NCI-H226 (cell line): ENCODE measurements at regions not wholly inside any gene's neighbourhood (a gene's known extent, or its start where the extent isn't known, plus 50 kb on each side); places are given as distances from the start of the nearest gene placed in this dataset.
"Not testable (repeated sequence)": the region's sequence is repeated elsewhere in the genome, so short reads cannot be mapped to it uniquely, and the experiment has no call there.

ENCODE experiments used
- DNase-seq: peaks from one replicate; pipeline ENCODE4 v3.0.0-alpha.2; 2015

DNA sequence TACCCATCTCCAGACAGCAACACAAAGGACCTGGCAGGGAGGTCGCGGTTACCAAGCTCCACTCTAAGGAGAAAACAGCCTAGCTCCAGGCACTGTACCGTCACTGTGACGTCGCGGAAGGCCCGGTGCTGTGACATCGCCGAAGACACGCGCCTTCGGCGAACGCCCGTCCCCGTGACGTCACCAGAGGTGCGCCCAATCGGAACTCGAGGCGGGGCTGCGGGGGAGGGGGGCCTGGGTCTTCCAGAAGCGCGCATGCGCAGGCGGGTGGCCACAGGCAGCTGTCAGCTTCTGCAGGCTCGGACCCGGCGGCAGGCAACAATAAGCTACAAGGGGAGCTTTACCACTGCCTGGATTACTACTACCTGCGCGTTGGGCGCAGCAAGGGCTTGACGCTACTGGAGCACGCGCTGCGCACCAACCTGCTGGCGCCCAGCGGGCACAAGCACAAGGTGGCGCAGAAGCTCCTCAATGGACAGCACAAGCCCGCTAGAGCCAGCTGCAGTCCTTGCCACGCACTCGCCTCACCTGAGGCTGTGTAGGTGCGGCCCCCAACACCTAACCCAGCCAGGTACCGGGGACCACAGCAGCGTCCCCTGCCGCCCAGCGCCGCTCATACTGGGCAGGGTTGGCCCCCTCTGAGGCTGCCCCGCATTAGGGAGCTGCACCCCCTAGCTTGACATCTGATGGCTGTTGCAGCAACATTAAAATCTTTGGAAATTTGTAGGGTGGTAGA, 208.4 kb downstream of the TPST1 start:
- DNase-seq: no peak

DNA sequence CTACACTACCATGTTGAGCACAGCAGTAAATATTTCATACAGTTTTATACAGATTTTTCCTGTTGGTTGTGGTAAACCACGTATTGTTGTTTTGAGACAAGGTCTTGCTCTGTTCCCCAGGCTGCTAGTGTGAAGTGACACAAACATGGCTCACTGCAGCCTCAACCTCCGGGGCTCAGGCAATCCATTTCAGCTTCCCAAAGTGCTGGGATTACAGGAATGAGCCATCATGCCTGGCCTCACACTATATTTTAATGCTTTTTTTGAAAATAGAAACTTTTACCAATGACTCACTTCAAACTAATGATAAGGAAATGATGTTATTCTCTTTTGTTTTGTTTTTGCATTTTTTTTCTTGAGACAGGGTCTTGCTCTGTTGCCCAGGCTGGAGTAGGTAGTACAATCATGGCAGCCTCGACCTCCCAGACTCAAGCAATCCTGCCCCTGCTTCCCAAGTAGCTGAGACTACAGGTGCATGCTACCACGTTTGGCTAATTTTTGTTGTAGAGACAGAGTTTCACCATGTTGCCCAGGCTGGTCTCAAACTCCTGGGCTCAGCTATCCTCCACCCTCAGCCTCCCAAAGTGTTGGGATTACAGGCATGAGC, 210.6 kb downstream of the TPST1 start:
- no peak for DNase-seq

DNA sequence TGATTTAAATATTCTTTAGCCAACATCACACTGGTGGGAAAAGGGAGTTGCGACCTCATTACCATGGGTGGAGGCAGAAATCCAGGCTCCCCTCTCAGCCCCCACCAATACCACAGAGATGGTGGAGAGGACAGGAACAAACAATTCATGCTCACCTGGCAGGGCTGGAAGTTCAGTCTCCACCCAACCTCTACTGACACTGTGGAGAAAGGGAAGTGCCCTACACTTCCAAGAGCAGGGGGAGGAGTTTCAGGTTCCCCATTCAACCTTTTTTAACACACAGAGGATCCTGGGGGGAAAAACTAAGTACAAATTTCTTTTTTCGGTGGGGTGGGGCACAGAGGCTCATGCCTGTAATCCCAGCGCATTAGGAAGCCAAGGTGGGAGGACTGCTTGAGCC, 210.1 kb upstream of the KCTD7 start:
- DNase-seq: no peak

DNA sequence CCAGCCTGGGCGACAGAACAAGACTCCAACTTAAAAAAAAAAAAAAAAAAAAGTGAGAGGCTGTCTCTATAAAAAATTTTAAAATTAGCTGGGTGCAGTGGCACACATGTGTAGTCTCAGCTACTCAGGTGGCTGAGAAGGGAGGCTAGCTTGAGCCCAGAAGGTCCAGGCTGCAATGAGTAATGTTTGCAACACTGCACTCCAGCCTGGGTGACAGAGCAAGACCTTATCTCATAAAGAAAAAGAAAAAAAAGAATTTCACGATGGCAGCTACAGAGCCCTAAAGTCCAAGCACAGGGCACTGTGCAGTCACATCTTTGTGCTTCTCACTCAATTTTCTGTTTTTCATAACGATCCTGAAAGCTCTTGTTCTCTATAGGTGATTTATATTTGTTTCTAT, 209.5 kb upstream of the KCTD7 start:
- DNase-seq: no peak

DNA sequence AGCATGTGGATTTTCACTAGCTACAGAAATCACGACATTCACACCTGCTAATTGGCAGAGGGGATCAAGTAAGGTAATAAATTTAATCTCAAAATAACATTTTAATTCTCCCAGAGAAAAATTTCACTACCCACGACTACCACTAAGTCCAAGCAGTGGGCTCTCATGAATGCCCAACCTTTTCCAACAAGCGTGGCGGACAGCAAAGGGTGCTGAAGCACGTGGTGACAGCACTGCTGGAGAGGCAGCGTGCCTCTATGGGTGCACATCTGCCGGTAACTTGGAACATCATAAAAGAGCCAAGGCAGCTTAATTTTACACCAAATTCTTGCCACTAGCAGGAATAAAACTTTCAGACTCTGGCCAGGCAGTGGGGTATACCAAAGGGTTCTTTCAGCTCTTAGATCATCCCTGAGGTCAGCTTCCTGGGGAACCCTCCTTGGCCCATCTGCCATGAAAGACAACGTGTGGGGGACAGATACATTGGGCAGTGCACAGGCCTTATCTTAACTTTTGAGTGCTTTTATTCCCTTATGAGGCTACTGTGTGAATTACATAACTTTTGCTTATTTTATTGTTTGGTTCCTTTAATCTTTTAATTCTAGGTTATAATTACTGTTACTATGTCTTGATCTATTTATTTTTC, 206.7 kb upstream of the KCTD7 start:
- DNase-seq: no peak

DNA sequence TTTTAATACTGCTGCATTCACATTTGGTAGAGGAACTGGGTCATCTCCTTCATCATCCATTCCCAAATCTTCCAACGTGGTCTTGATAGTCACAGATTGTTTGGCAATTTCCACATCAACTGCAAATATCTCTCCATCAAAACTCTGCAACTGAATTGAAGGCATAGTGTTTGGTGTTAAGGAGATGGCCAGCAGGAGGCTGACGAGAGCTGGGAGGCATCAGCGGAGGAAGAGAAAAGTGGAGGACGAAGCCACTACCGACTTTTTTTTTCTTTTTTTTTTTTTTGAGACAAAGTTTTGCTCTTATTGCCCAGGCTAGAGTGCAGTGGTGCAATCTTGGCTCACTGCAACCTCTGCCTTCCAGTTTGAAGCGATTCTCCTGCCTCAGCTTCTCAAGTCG, 205.0 kb upstream of the KCTD7 start:
- DNase-seq: no peak

DNA sequence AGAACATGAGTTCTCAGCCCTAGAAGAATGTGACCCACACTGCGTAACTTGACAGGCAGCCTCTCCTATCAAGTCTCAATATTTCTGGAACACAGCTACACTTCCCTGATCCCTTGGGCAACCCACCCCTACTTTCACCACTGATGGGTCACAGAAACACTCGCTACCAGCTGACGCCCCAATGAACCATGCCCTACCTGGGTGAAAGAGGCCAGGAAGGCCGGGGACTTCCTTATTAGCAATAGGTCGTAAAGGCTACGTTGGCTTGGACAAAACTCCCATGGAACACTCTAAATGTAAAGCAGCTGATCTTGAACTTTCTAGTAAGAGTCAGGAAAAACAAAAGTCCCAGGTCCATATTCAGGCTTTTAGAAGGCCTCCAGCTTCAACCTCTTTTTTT, 202.3 kb upstream of the KCTD7 start:
- no peak for DNase-seq

DNA sequence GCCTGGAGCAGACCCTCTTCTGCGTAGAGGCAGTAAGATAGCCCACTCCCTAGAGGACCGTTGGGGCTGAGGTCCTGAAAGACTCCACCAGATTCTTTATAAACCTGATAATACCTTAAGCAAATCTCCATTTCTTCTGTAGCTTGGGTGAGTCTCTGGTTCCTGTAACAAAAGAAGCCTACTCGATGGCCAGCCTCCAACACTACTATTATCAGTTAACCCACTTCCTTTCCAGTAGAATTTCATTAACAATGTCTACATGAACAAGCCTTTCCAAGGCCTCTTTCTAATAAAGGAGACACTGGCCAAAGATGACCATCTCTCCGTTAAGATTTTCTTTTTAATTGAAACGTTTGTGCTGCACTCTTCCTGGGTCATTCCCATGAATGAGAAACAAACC, 201.7 kb upstream of the KCTD7 start:
- DNase-seq: no peak

DNA sequence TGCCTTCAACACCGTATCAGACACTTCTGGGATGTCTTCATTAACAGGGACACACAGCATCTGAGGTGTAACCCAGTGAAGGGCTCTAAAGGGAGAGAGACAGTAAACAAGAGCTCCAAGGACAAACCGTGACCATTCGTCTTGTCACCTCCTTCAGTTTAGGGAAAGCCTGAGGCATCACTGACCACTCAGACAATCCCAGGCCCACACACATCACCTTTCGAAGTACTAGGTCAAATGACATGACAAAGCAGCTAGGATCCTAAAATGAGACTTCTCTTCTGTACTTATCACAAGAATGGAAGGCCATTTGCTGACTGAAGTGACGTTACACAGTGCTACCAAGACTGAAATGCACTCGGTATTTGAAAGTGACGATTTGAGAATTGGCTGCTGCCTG, 200.7 kb upstream of the KCTD7 start:
- DNase-seq: no peak

DNA sequence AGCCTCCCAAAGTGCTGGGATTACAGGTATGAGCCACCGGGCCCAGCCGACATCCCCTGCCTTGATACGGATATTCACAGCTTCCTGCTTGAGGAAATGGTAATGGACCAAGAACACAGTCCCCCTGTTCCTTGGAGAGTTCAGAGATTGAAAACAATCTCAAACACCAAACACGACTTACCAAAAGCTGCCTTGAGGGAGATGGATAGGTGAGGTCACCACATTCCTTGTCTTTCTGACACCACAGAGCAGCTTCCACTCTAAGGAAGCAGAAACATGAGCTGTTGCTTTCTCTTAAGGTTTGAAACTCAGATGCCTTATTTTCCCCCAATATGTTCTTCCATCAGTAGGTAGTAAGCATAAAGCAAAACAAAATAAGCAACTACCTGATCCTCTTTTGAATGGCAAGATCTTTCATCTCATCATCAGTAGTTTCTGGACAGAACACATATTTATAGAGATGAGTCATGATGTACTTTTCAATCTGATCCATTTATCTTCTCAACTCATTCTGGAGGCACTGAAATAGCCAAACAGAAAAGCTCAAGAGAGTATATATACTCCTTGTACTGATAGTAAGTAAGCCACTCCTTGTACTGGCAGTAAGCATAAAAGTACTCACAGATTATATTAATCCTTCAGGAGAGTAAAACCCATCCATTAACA, 199.1 kb upstream of the KCTD7 start:
- DNase-seq: no peak

DNA sequence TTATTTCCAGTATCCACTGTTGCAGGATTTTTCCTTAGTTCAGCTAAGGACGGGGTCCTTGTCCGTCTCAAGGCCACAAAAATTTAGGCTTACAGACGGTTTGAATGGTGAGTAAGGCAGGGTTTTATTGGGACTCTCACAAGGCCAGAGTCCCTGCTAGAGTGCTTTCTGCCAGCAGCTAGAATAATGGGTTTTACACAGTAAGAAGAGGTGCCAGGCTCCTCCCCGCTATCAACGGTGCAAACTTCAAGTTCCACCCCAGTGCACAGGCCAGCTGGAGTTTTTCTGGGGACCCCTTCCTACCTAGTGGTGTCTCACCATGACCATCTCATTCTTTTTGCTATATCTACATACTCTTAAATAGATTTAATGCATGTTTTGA, 198.5 kb upstream of the KCTD7 start:
- no peak for DNase-seq

DNA sequence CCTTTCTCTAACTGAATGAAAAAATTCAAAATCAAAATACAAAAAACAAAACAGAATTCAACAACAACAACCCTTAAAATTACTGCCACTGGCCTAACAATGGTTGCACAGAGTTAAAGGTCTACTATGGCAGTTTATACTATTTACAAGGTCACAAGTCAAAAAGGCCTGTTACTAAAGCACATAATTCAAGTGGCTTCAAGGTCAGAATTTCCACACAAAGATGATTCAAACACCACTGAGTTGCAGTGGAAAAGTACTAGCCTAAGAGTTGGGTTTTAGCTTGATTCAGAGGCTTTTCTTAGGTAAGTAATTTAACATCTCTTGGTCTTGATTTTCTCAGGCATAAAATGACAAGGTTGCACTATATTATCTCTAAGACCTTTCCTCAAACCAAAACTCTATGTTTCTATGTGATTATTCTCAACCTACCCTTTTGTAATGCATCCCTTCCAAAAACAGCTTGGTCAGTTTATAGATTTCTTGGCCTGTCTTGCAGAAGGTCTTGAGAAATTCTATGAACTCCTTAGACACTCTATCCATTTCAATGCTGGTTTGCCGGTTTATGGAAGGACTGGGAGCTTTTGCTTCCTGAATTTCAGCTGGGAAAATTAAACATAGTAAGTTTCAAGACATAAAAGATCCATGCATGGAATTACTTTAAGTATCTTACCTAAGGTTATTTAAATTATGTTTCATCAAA, 189.8 kb upstream of the KCTD7 start:
- DNase-seq: not testable (repeated sequence)

DNA sequence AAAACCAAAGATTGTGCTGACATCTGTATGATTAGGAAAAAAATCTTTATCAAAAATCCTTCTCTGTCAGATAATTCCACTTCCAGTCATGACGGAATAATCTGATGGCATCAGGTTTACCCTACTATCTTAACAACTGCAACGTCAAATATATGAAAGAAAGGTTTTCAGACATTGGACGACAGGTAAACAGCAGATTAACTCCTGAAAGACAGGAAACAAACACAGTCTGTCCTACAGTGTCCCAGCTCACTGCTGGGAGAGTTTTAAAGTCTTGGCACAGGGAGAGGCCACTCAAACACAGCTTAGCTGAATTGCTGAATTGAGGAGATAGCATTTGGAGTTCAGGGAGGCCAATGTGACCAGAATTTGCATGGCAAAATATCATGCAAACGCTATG, 186.3 kb upstream of the KCTD7 start:
- DNase-seq: no peak

DNA sequence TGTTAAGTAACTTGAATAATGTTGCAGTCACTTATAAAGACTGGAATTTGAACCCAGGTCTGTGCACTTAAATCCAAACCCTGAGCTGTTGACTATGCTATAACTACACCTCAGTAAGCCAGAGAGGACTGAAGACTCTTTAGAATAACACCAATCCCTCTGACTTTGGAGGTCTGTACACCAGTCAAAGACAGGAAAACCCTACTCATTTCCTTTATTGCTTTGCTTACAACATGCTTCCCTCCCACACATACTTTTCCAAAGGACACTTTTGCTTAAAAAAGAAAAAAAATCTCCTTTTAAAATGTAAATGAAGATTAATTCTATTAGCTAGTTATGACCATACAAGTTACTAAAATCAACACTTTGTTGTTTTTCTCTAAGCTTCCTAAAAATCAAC, 184.7 kb upstream of the KCTD7 start:
- DNase-seq: no peak

DNA sequence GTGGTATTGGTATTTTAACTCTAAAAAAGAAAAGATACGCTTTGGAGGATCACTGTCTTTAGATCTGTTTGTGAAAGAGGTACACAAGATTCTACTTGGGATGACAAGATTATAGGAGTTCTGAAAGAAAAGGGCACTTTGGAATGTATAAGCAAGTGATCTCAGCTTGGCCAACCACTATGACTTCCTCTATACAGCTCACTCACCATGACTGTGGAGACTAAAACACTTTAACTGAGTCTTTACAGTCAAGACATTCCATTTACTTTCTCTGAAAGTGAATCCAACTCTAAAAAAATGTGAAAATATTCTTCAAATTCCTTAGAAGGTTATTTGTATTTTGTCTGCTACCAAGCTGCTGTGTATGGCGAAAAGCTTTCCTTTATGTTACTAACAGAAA, 181.7 kb upstream of the KCTD7 start:
- DNase-seq: not testable (repeated sequence)

DNA sequence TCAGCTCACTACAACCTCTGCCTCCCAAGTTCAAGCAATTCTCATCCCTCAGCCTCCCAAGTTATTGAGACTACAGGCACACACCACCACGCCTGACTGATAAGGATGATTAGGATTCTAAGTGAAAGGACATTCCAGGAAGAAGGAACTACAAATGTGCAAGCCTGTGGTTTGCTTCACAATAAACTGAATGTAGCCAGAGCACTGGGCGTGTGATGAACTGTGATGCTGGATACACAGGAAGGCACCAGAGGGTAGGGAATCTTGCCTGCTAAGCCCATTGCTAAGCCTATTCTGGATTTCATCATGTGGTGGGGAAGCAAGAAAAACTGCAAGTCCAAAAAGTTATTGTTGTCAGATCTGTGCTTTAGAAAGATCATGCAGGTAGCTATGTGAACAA, 177.9 kb upstream of the KCTD7 start:
- DNase-seq: not testable (repeated sequence)

DNA sequence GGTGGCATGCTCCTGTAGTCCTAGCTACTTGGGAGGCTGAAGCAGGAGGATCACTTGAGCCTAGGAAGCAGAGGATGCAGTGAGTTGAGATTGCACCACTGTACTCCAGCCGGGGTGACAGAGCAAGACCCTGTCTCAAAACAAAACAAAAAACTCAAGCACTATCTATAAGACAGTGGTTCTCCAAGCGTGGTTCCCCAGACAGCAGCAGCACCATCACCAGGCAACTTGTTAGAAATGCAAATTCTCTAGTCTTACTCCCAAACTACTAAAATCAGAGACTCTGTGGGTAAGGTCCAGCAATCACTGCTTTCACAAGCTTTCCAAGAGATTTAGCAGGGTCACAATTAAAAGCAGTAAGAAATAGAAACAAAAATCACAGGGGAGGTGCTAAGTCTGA, 177.0 kb upstream of the KCTD7 start:
- DNase-seq: not testable (repeated sequence)

DNA sequence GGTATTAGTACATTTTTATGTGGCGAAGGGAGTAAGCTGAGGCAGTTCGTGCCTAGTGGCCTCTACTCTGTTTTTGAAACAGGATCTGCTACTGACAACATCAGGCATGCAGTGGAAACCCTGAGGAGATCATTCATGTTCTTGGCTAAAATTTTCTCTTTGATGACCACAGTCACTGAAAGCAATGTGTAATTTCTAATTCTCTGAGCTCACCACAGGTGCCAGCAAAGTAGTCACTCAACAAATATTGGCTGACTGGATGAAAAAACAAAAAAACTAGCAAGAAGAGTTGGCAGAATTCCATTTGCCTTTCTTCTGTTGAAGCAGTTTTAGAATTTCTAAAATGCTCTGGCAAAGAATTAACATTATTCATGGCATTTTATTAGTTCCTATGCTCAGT, 176.5 kb upstream of the KCTD7 start:
- no peak for DNase-seq

DNA sequence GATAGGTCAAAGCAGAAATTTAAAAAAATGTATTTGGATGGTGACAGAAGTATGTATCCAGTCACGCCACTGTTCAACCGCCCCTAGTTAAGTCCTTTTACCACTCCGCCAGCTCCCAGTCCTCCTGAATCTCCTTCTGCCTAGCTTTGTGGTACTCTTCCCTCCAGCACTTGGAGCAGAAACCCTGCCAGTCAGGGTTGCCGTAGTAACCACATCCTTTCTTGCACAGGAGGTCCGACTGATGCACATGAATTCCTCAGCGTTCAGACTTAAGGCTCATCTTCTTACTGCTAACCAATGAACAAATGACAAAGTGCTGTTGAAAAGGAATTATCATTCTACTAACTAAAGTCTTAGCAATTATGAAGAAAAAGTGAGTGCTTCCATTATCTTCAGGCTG, 175.3 kb upstream of the KCTD7 start:
- DNase-seq: no peak

DNA sequence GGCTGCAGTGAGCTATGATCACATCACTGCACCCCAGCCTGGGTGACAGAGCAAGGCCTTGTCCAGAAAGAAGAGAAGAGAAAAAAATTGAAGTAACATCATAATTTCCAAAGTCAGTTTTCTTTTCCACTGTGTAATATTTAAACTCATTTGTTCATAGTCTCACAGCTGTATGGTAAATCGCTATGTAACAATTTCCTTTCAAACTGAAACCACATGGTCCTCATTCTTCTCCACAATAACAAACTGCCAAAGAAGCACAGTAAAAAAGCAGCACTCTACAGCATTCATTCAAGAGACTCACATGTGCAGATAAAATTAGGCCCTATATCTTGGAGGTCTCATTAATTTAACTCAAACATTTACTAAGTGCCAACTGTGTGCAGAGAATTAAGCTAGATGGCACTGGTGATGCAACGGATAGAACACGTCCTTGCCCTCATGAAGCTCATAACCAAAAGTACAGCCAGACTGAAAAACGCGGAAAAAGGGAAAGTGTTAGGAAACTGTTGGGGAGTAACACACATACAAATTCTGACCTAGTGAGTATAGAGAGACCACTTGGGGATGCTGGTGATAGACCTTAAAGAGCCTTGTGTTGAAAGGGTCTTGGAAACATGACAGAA, 174.0 kb upstream of the KCTD7 start:
- no peak for DNase-seq

DNA sequence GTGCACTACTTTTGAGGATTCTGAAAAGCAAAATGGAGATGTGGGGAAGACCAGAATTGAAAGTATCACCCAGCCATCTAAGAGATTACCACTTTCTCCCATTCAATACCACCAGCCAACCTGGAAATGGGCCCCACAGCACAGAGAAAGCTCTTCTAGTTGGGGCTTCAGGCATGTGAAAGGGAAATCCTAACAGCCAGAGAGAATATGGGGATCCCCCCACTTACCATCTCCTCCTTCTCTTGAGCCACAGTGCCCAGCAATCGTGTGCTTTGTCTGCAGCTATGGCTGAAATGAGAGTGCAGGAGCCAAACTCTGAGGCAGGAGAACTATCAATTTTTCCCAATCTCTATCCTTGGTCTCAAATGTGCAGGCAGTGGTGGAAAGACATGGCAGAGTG, 173.2 kb upstream of the KCTD7 start:
- not testable (repeated sequence) for DNase-seq

DNA sequence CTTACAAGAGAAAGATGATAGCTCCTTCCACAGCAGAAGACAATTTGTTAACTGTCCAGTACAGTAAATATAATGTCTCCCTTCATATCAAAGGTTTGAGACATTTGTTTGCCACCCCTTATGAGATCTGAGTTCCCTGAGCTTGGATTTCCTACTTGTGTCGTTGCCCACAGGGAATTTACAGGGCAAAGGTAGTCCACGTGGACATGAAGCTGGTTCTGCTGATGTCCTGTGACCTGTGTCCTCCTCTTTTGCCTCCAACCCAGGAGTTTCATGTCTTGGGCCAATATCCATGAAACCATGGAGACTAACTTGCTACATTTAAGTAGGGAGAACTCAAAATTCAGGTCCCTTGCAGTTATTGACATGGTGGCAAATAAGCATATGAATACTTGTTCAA, 172.2 kb upstream of the KCTD7 start:
- DNase-seq: not testable (repeated sequence)

DNA sequence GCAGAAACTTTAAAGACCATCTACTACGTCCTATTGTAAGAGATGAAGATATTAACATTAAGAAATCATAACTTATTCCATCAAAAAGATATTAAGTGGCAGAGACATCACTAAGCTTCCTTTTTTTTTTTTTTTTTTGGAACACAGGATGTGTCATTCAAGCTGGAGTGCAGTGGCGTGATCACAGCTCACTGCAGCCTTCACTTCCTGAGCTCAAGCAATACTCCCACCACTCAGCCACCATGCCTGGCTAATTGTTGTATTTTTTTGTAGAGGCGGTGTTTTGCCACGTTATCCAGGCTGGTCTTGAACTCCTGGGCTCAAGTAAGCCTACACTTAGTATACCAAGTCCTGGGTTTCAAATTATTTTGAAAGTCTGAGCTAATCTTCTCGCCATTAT, 169.7 kb upstream of the KCTD7 start:
- DNase-seq: not testable (repeated sequence)
